NCI-H2029 (cell line): ENCODE measurements at regions not wholly inside any gene's neighbourhood (a gene's known extent, or its start where the extent isn't known, plus 50 kb on each side); places are given as distances from the start of the nearest gene placed in this dataset.
"Not testable (repeated sequence)": the region's sequence is repeated elsewhere in the genome, so short reads cannot be mapped to it uniquely, and the experiment has no call there.

Source experiments
- DNase-seq: peaks from one replicate; lab custom pipeline; 2025; lab: John Stamatoyannopoulos, UW

DNA sequence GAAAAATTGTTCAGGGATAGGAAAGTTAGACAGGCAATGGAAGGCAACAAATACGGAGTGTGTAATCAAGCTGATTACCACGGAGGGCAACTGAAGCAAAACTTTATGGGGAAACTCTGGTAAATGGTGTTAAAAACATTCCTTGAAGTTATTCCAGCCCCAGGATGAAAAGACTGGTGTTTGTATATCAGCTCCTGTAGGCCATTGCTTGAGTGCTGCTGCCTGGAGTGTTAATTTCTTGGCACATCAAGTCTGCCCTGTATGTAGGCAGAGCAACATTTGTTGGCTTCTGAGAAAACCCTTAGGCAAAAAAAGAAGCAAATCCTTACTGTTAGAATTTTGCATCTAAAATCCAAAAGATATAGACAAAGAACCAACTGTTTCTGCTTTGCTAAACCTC lies 686.5 kb upstream of the ACO1 start:
- no peak for DNase-seq

- no peak for DNase-seq
These were observed 684.6 kb upstream of the ACO1 start for GRCh38 chr9:31699836-31700235.

- peak; percentile 53 for DNase-seq
These were observed 684.0 kb upstream of the ACO1 start for GRCh38 chr9:31700252-31701045.

DNA sequence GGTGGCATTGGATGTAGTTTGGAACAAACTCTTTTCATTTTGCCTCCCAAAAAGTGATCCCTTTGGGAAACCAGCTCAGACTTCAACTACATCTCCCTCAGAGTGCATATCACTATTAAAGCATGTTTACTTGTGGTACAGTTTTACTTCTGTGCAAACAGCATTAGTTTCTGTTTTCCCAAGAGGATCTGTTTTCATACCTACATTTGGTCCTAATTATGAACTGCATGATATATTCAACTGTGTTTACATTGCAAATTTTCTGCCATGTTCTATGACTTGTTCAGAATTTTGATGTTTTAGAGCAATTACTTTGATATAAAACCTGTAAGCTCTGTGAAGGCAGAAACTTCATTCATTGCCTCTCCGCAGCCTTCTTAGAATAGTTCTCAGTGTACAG lies 681.5 kb upstream of the ACO1 start:
- DNase-seq, result peak; percentile 10

DNA sequence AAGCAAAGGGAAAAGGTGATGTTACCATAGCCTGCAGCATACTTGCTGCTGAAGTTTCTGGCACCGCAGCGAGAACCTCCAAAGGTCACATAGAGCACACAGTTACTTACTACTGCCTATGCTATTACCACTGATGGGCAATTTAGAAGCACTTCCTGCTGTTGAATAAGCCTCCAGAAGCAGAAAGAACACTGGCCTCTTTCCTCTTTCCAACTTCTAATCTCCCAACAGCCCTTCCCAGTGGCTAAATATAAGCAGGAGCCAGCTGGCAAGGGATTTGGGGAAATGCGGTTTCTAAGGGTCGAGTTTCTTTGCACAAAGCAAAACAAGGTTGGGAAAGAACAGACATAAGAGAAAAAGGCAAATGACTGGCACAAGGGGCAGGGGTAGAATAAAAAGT lies 669.2 kb upstream of the ACO1 start:
- DNase-seq, result no peak

GRCh38 chr9:31719262-31719661 lies 665.2 kb upstream of the ACO1 start:
- no peak for DNase-seq

GRCh38 chr9:31730398-31730797 lies 654.0 kb upstream of the ACO1 start:
- DNase-seq, result no peak

GRCh38 chr9:31733166-31733565 lies 651.3 kb upstream of the ACO1 start:
- no peak for DNase-seq

- no peak for DNase-seq
These were observed 647.8 kb upstream of the ACO1 start for GRCh38 chr9:31736581-31737179.

GRCh38 chr9:31740705-31741104 lies 643.7 kb upstream of the ACO1 start:
- DNase-seq, result no peak

- DNase-seq, result no peak
These were observed 639.9 kb upstream of the ACO1 start for GRCh38 chr9:31744589-31744988.

- DNase-seq, result no peak
These were observed 639.0 kb upstream of the ACO1 start for GRCh38 chr9:31745468-31745867.

DNA sequence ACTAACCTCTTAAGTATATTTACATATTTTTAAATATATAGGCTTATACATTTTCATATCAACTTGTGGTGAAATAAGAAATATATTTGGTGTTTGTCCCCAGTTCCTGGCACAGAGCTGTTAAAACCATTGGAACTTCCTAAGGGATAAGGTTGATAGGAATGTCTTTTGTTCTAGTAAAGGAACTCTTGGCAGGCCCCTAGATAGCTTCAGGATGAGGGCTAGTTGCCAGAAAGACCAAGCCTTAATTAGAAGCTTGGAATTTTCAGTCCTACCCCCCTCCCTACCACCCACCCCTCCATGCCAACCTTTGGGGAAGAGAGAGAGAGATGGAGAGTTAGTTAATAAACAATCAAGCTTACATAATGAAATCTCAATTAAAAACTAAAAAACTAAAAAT lies 638.6 kb upstream of the ACO1 start:
- no peak for DNase-seq

GRCh38 chr9:31753756-31754155 lies 630.7 kb upstream of the ACO1 start:
- no peak for DNase-seq

- DNase-seq, result no peak
These were observed 624.7 kb upstream of the ACO1 start for GRCh38 chr9:31759703-31760102.

DNA sequence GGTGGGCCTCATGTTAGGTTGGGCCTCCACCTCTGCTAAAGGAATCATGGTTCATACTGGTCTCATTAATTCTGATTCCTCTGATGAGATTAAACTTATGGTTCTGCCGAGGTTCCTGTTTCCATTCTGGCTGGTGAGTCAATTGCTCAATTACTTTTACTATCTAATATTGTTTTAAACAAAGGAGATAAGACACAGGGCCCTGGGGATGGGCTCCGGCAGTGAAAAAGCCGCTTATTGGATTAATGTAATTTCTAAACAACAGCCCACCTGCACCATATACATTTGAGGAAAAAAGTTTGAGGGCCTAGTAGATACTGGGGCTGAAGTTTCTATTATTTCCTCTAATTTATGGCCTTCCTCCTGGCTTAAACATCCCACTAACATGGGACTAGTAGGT lies 610.4 kb upstream of the ACO1 start:
- DNase-seq, result not testable (repeated sequence)

DNA sequence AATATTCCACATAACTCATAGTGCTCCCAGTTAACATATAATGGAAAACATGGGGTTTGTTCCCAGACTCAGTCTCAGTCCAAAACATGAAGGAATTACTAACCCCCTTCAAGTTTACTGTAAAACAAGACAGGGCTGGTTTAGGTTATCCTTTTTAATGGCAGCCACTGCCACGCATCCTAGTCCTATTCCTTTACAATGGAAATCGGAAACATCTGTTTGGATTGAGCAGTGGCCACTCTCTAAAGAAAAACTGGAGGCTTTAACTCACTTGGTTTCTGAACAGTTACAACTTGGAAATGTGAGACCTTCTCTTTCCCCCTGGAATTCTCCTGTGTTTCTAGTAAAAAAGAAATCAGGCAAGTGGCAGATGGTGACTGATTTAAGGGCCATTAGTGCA lies 609.9 kb upstream of the ACO1 start:
- DNase-seq, result no peak

DNA sequence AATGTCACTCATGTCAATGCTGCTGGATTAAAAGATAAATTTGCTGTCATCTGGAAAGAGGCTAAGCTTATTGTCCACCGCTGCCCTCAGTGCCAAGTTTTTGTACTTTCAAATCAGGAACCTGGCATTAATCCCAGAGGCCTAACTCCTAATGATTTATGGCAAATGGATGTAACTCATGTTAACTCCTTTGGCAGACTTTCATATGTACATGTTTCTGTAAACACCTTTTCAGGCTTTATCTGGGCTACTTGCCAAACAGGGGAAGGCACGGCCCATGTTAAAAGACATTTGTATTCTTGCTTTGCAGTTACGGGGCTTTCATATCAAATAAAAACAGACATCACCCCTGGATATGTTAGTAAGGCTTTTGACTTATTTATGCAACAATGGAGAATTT lies 608.0 kb upstream of the ACO1 start:
- DNase-seq, result peak; percentile 87

GRCh38 chr9:31783491-31783890 lies 601.0 kb upstream of the ACO1 start:
- no peak for DNase-seq

DNA sequence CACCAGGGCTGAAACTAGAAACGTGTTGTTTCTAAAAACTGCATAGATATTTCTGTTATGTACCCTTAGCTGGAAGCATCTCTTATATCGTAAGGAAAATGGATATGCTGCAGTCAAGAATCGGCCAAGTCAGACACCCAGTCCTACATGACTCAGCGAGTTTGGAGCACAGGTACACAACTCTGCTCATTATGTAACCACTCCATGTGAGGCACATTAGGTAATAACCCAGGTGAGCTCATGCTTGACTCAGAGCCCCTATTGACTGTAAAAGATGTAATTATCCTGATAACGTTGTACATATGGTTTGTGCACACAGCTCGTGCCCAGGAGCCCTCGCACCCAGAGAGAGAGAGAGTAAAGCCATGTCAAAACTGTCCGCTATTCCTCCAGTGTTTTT lies 593.7 kb upstream of the ACO1 start:
- no peak for DNase-seq

- peak; percentile 16 for DNase-seq
These were observed 584.4 kb upstream of the ACO1 start for GRCh38 chr9:31799953-31800609.

GRCh38 chr9:31807574-31808256 lies 576.7 kb upstream of the ACO1 start:
- DNase-seq, result no peak

GRCh38 chr9:31808766-31809165 lies 575.7 kb upstream of the ACO1 start:
- no peak for DNase-seq
